A673 (cell line): ENCODE measurements at regions not wholly inside any gene's neighbourhood (a gene's known extent, or its start where the extent isn't known, plus 50 kb on each side); places are given as distances from the start of the nearest gene placed in this dataset.

Source experiments
- CTCF ChIP-seq: fragments of 300-800, 200-600 bp; sonication (generic); conservative IDR thresholded peaks from 2 replicates; pipeline ENCODE4 v1.5.1; 2017; ENCODE audit warnings: low read depth, mild to moderate bottlenecking, antibody characterized with exemption, low read length, moderate library complexity, mixed read lengths
- EZH2 ChIP-seq: fragments of 200-600 bp; sonication (generic); IDR thresholded peaks from 2 replicates; pipeline ENCODE4 v1.6.1; 2017; ENCODE audit warnings: borderline replicate concordance, low read depth, mild to moderate bottlenecking, mixed read lengths, antibody characterized with exemption, low read length; ENCODE audit not compliant: poor library complexity, severe bottlenecking

DNA sequence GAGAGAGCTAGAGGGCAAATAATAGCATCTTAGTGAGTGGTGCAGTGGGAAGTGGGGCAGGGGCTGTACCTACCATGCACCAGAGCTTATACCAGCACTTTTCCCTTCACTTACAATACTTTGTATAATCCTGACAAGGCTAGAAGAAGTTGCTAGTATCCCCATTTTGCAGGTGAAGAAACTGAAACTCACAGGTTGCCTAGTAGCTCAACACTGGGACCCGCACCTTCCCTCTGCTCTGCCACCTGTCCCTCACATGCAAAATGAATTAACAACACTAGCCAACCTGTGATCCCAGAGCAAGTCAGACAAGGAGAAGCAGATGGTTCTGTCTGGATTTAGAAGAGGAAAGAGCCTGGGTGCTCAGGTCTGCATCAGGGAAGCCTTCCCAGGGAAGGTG is 510.4 kb downstream of the BUD13 start:
- TF ChIP-seq CTCF (no peak), EZH2 (no peak)
